ENCODE measurements at regions not wholly inside any gene's neighbourhood (a gene's known extent, or its start where the extent isn't known, plus 50 kb on each side); places are given as distances from the start of the nearest gene placed in this dataset.

GRCh38 chr7:21054427-21055112 lies 267.9 kb upstream of the SP8 start:
- TF ChIP-seq CTCF (IDR thresholded peaks at IDR 0.05) (no peak), POLR2A (IDR thresholded peaks at IDR 0.05) (no peak)
